HG02973 (cell line): ENCODE measurements at regions not wholly inside any gene's neighbourhood (a gene's known extent, or its start where the extent isn't known, plus 50 kb on each side); places are given as distances from the start of the nearest gene placed in this dataset.
A peak's percentile ranks its signal among the peaks of the same experiment; 100 is the strongest.
"Not testable (repeated sequence)": the region's sequence is repeated elsewhere in the genome, so short reads cannot be mapped to it uniquely, and the experiment has no call there.

Experiments
- ATAC-seq: cut with Tn5 transposase; IDR thresholded peaks from one replicate; pipeline ENCODE4 v1.9.1; 2021; ENCODE audit warnings: moderate library complexity; ENCODE audit not compliant: unreplicated experiment

DNA sequence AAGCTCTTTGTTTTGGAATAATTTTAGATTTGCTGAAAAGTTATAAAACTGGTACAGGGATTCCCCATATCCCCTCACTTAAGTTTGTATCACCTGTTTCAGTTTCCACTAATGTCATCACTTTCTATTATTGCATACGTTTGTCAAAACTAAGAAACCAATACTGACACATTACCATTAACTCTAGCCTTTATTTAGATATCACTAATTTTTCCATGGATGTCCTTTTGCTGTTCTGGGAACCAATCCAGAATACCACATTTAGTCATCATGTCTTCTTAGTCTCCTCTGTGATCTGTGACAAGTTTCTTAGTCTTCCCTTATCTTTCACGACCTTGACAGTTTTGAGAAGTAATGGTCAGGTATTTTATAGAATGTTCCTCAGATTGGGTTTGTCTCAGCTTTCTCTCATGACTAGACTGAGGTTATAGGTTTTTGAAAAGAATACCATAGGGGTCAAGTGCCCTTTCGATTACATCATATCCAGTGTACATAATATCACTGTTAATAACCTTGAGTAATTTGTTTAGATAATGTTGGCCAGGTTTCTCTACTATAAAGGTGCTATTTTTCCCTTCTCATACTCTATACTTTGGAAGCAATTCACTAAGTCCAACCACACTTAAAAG lies 51.9 kb upstream of the NMUR2 start:
- peak; percentile 66 for ATAC-seq

DNA sequence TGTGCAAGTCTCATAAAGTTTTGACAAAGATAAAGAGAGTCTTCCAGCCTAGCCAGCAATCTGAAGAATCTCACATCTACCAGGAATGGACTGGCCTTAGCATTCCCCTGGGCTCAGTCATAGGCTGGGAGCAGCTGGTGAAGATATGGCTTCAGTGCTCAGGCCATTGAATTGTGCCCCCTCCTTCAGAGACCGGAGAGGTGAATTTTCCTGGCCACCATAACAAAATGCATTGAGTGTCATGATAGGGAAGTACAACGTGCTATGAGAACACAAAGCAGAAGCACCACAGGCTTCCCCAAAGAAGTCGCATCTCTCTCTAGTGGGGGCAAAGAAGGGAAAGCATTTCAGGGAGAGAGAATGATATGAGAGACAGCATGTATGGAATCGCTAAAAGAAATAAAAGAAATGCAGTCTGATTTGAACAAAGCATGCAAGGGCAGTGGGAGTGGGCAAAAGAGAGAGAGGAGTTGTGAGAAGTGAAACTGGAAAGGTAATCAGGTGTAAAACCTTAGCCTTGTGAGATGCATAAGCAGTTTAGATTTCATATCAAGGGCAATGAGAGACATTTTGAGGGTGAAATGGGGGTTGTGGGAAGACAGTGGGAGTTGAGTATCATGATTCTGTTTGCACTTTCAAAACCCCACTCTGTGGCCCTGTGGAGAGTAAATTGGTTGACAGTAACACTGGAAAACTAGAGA lies 57.1 kb upstream of the NMUR2 start:
- ATAC-seq = peak; percentile 96

DNA sequence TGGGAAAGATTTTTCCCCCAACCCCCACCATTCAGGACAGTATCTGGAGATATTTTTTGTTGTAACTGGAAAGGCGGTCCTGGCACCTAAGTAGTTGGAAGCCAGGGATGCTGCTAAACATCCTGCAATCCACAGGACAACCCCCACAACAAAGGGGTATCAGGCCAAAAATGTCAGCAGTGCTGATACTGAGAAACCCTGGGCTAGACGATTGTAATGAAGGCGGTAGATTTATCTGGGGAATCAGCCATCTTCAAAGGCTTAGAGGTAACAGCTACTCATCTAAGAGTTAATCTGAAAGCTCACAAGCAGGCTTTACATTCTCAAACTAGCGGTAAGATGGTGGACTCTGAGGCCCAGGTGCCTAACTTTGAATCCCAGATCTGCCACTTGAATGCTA lies 59.0 kb upstream of the NMUR2 start:
- ATAC-seq = no peak

DNA sequence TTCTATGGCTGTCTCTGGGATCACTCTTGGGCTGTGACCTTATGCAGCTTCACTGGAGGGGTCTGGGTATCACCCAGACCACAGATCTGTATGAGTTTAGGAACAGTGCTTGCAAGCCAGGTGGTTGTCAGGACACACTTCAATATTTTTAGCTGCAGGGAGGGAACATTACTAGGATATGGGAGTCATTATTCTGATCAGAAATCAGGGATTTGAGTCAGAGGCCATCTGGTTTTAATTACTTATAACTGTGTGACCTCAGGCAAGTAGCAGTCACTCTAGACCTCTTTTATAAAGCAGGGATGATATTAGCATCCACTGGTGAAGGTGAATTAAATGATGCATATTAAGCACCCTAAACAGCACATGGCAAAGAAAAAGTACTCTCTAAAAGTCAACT lies 60.1 kb upstream of the NMUR2 start:
- no peak for ATAC-seq

DNA sequence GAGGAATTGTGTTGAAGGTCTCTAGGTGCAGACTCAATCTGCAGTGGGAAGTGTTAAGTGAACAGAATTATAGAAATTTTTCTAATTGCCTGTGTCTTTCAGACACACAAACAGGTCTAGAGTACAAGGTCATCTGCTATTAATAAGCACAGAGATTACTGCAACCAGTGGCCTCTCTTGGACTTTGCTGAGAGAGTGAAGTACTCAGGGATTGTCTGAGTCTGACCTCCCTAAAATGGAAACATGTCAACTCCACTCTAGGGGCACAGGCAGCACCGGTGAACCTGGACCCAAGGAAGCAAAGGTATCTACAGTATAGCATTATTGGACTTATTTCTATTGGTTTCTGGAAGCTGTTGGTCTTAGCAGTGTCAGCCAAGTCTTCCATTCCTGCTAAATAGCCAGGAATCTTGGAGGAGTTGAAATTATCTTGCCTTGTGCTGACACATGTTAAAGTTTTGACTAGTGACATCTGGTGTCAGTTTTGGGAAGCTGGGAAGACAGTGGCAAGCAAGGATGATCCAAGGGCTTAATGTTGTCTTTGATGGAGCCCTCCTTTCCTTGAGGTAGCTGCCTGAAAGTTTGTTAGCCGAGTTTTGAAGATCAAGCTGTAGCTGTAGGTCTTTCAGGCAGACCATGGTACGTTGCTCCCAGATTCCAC lies 61.1 kb upstream of the NMUR2 start:
- no peak for ATAC-seq

DNA sequence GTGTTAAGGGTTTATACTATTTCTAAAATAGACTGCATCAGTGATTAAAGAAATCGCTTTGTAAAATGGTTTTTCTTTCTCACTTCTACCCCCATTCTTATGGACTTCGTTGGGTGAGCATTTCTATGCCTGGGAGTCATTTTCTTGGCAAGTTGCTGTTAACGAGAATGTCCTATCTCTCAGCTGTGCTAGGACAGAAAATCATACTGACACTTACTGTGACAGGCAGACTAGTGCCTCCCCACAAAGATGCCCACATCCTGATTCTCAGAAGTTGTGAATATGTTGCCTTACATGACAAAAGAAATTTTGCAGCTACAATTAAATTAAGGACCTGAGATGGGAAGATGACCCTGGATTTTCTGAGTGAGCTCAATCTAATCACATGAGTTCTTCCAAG lies 65.1 kb upstream of the NMUR2 start:
- ATAC-seq = no peak

DNA sequence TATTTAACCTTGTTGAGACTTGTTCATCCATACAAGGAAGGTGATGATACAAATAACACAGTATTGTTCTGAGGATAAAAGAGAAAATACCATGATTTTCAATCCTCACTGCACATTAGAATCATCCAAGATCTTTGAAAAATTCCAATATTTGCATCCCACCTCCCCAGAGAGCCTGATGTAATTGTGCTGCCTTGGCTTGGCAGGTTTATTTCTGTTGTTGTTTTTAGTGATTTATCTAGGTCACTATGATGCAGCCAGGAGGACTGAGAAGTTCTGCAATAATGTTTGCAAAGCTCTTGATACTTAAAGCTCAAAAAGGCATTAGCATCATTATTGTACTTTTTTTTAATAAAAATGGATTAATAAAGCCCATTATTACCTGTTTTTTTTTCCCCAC lies 67.0 kb upstream of the NMUR2 start:
- ATAC-seq = no peak

DNA sequence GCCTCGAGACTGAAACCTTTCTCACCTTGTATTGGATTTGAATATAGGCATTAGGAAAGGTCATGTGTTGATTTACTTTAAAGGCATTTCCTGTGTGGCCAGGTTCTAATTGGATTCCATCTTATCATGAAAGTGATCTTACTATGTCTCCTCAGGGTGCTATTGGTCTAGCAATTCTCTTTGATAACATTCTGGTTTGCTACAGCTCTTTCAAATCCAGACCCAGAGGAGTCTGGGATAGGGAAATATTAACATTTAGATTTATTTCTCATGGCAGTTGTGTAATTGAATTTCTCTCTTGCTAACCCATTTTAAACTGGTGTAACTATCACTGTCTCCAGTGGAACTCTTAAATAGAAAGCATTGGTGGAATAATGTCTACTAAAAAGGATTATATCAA lies 69.9 kb upstream of the NMUR2 start:
- ATAC-seq = no peak

DNA sequence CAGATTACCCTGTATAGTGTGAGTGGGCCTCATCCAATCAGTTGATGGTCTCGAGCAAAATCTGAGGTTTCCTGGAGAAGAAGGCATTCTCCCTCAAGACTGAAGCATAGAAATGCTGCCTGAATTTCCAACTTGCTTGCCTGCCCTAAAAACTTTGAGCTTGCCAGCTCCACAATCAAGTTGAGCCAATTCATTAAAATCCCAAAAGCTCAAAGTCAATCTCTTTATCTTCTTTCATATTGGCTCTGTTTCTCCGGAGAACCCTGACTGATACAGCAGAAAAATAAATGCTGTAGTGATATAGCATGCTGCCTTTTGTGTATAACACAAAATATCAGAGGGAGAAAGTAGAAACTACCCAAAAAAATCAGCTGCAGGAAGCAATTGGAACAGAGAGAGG lies 72.5 kb upstream of the NMUR2 start:
- ATAC-seq = no peak

DNA sequence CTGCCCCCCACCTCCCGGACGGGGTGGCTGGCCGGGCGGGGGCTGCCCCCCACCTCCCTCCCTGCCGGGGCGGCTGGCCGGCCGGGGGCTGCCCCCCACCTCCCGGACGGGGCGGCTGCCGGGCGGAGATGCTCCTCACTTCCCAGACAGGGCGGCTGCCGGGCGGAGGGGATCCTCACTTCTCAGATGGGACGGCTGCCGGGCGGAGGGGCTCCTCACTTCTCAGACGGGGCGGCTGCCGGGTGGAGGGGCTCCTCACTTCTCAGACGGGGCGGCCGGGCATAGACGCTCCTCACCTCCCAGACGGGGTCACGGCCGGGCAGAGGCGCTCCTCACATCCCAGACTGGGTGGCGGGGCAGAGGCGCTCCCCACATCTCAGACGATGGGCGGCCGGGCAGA lies 74.8 kb upstream of the NMUR2 start:
- ATAC-seq = not testable (repeated sequence)

DNA sequence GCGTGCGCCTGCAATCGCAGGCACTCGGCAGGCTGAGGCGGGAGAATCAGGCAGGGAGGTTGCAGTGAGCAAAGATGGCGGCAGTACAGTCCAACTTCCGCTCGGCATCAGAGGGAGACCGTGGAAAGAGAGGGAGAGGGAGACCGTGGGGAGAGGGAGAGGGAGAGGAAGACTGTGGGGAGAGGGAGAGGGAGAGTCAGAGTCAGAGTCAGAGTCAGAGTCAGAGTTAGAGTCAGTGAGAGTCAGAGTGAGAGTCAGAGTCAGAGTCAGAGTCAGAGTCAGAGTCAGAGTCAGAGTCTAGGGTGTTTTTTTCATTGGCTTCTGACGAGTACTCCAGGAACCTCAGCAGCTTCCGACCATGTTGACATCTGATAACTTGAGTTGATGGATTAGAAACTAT lies 75.6 kb upstream of the NMUR2 start:
- peak; percentile 63 for ATAC-seq

DNA sequence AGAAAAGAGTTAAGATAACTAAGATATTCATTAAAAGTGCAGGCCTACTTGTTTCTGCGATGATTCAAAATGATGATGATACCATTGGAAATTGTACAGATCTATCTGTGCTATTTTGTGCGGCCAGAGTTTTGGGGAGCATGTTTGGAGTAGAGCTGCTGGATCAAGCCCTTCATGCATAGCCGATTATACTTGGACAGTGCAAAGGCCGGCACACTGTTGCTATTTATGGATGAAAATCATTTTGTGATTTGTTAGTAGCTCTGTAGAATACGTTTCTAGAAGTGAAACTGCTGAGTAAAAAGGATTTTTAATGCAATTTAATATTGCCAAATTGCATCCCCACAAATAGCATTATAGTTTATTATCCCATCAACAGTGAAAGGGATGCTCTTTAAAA lies 82.1 kb upstream of the NMUR2 start:
- no peak for ATAC-seq

DNA sequence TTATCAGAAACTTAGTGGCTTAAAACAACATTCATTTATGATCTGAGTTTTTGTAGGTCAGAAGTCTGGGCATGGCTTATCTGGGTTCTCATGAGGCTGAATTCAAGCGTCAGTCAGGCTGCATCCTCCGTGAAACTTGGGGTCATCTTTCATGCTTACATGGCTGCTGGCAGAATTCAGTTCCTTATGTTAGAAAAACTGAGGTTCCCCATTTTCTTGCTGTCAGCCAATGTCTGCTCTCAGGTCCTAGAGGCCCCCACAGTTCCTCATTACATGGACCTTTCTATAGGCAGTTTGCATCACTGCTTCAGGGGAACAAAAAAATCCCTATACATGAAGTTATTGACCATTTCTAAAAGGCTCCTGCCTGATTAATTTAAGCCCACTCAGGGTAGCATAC lies 83.8 kb upstream of the NMUR2 start:
- no peak for ATAC-seq

DNA sequence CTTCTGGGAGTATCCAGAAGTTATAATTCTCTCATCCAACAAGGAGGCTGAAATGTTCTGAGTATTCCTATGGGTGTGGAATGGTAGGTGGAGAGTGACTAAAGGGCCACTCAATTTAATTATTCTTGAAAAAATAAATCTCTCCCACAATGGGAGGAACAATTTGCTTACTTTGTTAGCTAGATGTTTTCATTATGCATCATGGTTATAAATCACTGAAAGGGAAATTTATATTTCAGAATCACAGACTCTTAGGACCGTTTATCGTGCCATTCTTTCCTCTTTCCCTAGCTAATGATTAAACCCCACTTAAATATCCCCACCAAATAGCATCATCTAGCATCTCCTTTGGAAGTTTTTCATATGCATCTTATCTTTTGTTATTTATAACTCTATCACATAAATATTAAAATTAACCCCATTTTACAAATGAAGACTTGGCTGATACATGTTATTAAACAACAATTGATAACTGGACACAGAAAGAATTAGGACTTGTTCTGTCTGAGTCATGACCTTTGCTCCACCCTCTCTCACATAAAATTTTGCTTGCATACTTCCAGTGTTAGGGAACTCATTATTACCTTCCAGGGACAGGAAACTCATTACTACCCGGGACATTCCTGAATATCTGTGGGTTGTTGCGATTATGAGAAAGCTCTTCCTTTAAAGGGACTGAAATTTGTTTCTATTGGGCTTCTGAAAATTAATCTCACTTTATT lies 94.9 kb upstream of the NMUR2 start:
- ATAC-seq = no peak

DNA sequence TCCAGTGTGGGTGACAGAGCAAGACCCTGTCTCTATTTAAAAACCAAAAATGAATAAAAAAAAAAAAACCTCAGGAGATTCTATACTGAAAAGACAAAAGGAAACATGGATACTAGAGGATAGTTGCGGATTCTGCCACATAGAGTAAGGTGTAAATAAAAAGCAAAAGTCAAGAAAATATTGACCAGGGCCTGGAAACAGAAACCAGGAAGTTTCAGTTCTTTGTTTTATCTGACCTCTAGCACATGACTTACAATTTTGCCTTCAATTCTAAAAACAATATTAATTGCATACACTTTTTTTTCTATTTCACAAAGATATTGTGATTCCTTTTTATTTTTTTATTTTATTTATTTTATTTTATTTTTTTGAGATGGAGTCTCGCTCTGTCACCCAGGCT lies 96.2 kb upstream of the NMUR2 start:
- ATAC-seq = no peak

DNA sequence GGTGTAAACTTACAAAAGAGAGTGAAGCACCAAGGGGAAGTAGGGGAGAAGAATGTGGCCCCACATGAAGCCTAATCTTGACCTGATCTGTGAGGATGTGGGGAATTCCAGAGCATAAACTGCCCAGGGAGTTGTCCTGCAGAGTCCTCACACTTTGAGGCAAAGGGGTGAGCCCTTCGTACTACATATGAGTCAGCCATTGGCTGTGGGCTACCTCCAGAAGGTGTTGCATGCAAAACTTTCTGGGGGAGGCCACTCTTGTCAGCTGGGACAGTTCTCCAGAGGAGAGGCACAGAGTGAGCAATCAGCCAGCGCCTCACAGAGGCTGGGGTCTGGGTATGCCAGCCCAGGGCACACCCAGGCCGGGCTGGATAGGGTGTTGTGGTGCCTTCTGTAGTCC lies 98.1 kb upstream of the NMUR2 start:
- ATAC-seq = no peak

DNA sequence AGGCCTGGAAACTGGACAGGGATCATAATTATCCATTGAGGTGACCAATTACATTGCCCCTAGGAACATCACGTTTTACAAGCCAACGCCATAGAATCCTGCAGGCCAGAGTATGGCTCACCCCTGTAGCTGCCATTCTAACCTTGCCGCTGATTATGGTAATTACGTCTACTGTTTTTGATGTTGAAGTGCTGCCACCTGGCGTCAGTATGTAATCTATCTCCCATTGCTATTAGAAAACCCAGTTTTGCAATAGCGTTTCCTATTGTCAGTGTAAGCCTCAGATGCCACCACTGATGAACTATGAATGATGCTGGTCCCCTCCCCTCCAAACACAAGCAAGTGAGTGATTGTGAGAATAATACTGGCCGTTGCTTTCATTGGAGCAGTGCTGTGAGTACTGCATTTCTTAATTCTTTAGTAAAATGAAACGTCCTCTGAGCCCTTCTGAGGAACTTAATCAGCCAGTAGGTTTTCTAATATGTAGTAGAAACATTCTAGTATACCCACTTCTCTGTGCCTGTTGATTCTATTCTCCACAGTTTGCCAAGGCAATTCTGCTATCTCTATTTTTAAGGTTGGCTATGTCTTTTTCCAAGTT lies 100.5 kb upstream of the NMUR2 start:
- peak; percentile 86 for ATAC-seq

DNA sequence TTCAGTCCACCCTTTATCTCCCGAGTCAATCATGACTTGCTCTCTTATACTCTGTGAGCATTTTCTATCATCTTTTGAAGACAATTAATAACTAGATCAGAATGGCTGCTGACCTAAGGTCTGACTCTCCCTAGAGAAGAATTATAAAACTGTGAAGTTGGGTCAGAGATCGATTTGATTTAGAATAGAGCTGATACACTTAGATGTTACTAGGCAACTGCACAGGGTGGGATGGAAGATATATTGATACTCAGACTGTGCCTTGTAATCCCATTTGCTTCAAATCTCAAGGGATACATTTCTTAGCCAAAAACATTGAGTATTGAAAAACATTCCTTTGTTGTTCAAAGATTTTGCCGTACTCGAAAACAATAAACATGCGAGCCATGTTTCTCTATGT lies 106.0 kb upstream of the NMUR2 start:
- no peak for ATAC-seq

DNA sequence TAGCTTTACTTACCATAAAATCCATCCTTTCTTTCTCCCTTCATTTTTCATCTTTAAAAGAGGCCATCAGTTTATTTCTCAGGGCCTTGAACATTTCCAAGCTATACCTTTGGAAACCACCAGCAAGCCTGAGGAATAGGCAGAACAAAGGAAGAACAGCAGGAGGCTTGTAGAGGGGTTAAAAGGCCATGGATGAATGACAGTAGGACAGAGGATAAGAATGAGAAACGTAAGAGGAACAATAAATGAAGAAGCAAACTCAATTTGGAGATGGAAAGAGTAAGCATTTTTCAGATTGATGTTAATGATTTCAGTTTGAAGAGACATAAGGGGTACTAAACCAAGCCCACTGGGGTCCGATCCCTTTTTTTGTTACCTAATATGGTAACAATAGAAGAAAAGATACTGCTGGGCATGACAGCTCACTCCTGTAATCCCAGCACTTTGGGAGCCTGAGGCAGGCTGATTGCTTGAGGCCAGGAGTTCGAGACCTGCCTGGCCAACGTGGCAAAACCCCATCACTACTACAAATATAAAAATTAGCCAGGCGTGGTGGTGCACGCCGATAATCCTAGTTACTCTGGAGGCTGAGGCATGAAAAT lies 106.6 kb upstream of the NMUR2 start:
- no peak for ATAC-seq

DNA sequence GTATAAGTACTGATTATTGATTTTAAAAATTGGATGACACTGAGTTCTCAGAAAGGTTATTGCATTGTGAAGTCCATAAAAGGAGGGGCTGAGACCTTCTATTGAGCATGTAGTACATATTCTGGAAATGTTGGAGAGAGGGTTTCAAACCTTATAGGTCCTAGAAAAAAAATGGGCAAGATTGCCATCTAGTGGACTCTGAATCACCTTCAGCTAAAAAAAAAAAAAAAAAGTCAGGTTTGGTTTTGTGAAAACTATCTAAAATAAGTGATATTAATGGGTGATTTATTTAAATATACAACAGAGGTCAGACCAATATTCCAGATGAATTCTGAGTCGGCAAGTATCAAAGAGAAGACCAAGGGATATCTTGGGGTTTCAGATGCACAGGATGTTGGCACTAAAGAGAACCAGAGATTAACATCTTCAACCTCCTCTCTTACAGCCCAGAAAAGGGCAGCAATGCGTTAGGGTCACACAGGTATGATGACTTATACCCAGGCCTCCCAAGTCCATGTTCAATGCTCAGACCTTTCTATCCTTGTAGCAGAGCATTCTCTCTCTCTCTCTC lies 109.8 kb upstream of the NMUR2 start:
- no peak for ATAC-seq

DNA sequence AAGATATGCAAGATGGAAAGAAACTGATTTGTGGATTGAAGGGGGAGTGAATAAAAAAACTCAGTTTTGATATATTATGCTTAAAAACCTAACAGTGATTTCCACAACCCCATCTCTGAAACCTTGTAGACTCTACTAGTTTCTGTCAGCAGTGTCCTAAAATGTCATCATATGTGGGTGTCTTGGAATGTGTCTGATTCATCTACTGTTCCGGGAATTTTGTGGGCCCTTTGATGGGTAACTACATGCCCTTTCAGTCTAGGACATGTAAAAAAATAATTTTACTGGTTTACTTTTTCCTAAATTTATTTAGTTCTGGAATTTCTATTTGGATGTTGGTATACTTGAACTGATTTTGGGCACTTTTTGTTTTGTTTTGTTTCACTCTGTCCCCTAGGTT lies 118.9 kb upstream of the NMUR2 start:
- ATAC-seq = no peak
